Activated T-helper 2 cell treated with anti-CD3 and anti-CD28 coated beads, Interferon-gamma antibody, Interleukin-2, Interleukin-4, amounts not matched to agents 10 μg/mL and 5 μg/mL and 100 μg/mL, durations not matched to agents 14 hours and 24 hours and 36 hours (primary cell): ENCODE measurements at regions not wholly inside any gene's neighbourhood (a gene's known extent, or its start where the extent isn't known, plus 50 kb on each side); places are given as distances from the start of the nearest gene placed in this dataset.

Experiments
- DNase-seq: peaks from one replicate; pipeline ENCODE4 v3.0.0; 2021; ENCODE audit warnings: low spot score
- H3K27ac Mint-ChIP-seq: one replicate; pipeline ENCODE4 v1.8.0; 2021; ENCODE audit warnings: mixed read lengths
- H3K27me3 Mint-ChIP-seq: one replicate; pipeline ENCODE4 v1.8.0; 2021; ENCODE audit warnings: low read depth, mixed read lengths
- H3K36me3 Mint-ChIP-seq: one replicate; pipeline ENCODE4 v1.8.0; 2021; ENCODE audit warnings: low read depth, mixed read lengths
- H3K4me1 Mint-ChIP-seq: one replicate; pipeline ENCODE4 v1.8.0; 2021; ENCODE audit warnings: low read depth, mixed read lengths
- H3K4me3 Mint-ChIP-seq: one replicate; pipeline ENCODE4 v1.8.0; 2021; ENCODE audit warnings: low read depth, mild to moderate bottlenecking, moderate library complexity, mixed read lengths
- H3K9me3 Mint-ChIP-seq: one replicate; pipeline ENCODE4 v1.8.0; 2021; ENCODE audit warnings: mixed read lengths
- intact Hi-C: fragments of 100-400 bp; cut with micrococcal nuclease; formaldehyde crosslinking; loops from one replicate; pipeline ENCODE4 v1.15.1; 2023

GRCh38 chr12:67411562-67411961 lies 142.4 kb downstream of the CAND1 start:
- Mint-ChIP-seq H3K27me3 (no peaks in the 10 kb centered on the region), H3K4me1 (no peaks in the 10 kb centered on the region), H3K27ac (no peak overlapping the region), H3K9me3 (no peaks in the 10 kb centered on the region), H3K36me3 (no peaks in the 10 kb centered on the region), H3K4me3 (no peak overlapping the region)
- no peak for DNase-seq
- intact Hi-C loops, result no loop called here

GRCh38 chr12:67413577-67413976 lies 144.4 kb downstream of the CAND1 start:
- H3K36me3 Mint-ChIP-seq, result no peaks in the 10 kb centered on the region
- H3K4me3 Mint-ChIP-seq, result no peak overlapping the region
- no peaks in the 10 kb centered on the region for H3K27me3 Mint-ChIP-seq
- H3K9me3 Mint-ChIP-seq, result no peaks in the 10 kb centered on the region
- H3K4me1 Mint-ChIP-seq, result no peaks in the 10 kb centered on the region
- DNase-seq, result no peak
- no peak overlapping the region for H3K27ac Mint-ChIP-seq
- intact Hi-C loops, result no loop called here

DNA sequence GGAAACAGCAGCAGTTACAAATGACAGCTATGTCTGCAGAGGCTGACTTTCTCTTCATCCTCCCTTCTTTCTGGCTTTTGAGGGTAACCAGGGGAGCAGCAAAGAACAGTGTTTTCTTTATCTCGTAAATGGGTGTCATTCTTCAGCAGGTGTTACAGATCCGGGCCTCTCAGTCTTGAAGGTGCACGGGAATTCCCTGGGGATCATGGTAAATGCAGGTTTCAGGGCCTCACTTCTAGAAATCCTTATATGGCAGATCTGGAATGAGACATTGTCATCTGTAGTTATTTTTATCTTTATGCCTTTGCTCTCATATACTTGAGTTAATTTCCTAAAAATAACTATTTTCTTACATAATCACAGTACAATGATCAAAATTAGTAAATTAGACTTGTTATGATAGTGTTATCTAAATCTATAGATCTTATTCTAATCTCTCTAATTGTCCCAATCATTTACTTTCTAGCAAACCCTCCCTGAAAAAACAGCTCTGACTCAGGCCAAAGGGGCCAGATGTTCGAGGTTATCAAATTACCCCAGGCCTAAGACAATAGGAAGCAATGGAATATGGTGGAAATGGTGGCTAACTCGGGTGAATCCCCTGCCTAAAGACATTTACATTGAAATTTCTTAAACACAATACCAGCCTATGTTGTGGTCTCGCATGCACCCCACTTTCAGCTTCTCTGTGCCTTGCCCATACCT lies 145.0 kb downstream of the CAND1 start:
- Mint-ChIP-seq H3K36me3 (no peaks in the 10 kb centered on the region), H3K9me3 (no peaks in the 10 kb centered on the region), H3K4me3 (no peak overlapping the region), H3K4me1 (no peaks in the 10 kb centered on the region), H3K27ac (no peak overlapping the region), H3K27me3 (no peaks in the 10 kb centered on the region)
- intact Hi-C loops, result no loop called here
- no peak for DNase-seq

- no peak for DNase-seq
- Mint-ChIP-seq H3K4me1 (no peaks in the 10 kb centered on the region), H3K9me3 (no peaks in the 10 kb centered on the region), H3K4me3 (no peak overlapping the region), H3K27ac (no peak overlapping the region), H3K36me3 (no peaks in the 10 kb centered on the region), H3K27me3 (no peaks in the 10 kb centered on the region)
- intact Hi-C loops, result no loop called here
These were observed 146.3 kb downstream of the CAND1 start for GRCh38 chr12:67415473-67415872.

GRCh38 chr12:67419810-67420209 lies 150.7 kb downstream of the CAND1 start:
- Mint-ChIP-seq H3K27me3 (peaks cover 4% of the 10 kb centered on the region), H3K9me3 (no peaks in the 10 kb centered on the region), H3K27ac (no peak overlapping the region), H3K36me3 (no peaks in the 10 kb centered on the region), H3K4me1 (no peaks in the 10 kb centered on the region), H3K4me3 (no peak overlapping the region)
- intact Hi-C loops, result no loop called here
- DNase-seq, result no peak

- intact Hi-C loops, result no loop called here
- peaks cover 4% of the 10 kb centered on the region for H3K27me3 Mint-ChIP-seq
- no peak for DNase-seq
- H3K36me3 Mint-ChIP-seq, result no peaks in the 10 kb centered on the region
- H3K4me1 Mint-ChIP-seq, result no peaks in the 10 kb centered on the region
- no peak overlapping the region for H3K4me3 Mint-ChIP-seq
- H3K27ac Mint-ChIP-seq, result no peak overlapping the region
- no peaks in the 10 kb centered on the region for H3K9me3 Mint-ChIP-seq
These were observed 151.3 kb downstream of the CAND1 start for GRCh38 chr12:67420506-67420905.

DNA sequence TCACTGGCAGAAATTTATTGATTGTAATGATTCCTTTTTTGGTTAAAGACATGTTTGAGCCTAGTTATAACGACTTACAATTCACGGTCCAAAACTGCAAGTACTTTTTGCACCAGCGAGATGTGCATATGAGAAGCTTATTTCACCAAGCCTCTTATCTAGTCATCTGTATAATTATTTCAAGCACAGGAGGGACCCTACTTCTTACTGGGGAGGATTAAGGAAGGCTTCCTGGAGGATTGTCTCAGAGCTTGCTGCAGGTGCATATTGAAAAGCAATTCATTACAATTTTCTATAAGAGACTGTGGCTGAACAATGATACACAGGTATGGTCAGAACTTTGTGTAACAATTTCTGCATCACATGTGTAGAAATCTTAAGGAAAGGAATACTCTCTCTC lies 152.9 kb downstream of the CAND1 start:
- no peaks in the 10 kb centered on the region for H3K36me3 Mint-ChIP-seq
- H3K27me3 Mint-ChIP-seq, result peaks cover 7% of the 10 kb centered on the region
- no peaks in the 10 kb centered on the region for H3K4me1 Mint-ChIP-seq
- H3K9me3 Mint-ChIP-seq, result no peaks in the 10 kb centered on the region
- intact Hi-C loops, result no loop called here
- no peak overlapping the region for H3K27ac Mint-ChIP-seq
- H3K4me3 Mint-ChIP-seq, result no peak overlapping the region
- no peak for DNase-seq

- intact Hi-C loops, result no loop called here
- Mint-ChIP-seq H3K9me3 (no peaks in the 10 kb centered on the region), H3K4me1 (no peaks in the 10 kb centered on the region), H3K27me3 (peaks cover 13% of the 10 kb centered on the region), H3K27ac (no peak overlapping the region), H3K4me3 (no peak overlapping the region), H3K36me3 (no peaks in the 10 kb centered on the region)
- no peak for DNase-seq
These were observed 155.6 kb downstream of the CAND1 start for GRCh38 chr12:67424784-67425183.

DNA sequence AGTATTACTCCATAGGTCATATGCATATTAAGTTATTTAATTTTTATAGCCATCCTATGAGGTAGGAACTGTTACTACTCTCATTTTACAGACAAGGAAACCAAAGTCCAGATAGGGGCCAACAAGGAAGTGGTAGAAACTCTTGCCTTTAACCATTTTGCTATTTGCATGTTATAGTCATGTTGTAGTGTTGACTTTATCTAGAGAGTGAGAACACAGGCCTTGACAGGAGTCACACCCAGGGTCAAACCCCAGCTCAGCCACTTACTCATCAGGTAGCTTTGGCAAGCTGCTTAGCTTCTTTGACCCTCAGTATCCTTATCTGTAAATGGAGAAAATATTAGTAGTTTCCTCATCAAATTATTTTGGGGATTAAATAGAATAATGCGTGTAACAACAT lies 156.2 kb downstream of the CAND1 start:
- Mint-ChIP-seq H3K27me3 (peaks cover 13% of the 10 kb centered on the region), H3K9me3 (no peaks in the 10 kb centered on the region), H3K4me1 (no peaks in the 10 kb centered on the region), H3K4me3 (no peak overlapping the region), H3K36me3 (no peaks in the 10 kb centered on the region), H3K27ac (no peak overlapping the region)
- intact Hi-C loops, result no loop called here
- DNase-seq, result no peak

DNA sequence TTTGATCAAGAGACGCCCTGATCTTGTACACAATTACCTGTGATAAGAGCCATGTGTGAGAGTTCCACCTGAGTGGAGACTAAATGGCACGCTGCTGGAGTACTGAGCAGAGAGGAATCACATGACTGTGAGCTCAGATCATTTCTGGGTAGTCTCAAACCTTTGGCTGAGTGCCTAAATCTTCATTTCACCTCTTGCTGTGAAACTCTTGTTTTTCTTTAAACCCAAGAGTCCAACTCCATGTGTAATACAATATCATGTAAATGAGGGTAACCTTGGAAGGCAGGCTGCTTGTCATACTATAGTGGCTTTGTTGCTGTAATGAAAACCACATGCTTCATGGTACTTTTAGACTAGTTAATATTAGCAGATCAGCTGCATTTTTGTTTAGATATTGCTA lies 156.9 kb downstream of the CAND1 start:
- Mint-ChIP-seq H3K27me3 (peaks cover 13% of the 10 kb centered on the region), H3K9me3 (no peaks in the 10 kb centered on the region), H3K36me3 (no peaks in the 10 kb centered on the region), H3K27ac (no peak overlapping the region), H3K4me3 (no peak overlapping the region), H3K4me1 (no peaks in the 10 kb centered on the region)
- intact Hi-C loops, result no loop called here
- DNase-seq, result no peak

DNA sequence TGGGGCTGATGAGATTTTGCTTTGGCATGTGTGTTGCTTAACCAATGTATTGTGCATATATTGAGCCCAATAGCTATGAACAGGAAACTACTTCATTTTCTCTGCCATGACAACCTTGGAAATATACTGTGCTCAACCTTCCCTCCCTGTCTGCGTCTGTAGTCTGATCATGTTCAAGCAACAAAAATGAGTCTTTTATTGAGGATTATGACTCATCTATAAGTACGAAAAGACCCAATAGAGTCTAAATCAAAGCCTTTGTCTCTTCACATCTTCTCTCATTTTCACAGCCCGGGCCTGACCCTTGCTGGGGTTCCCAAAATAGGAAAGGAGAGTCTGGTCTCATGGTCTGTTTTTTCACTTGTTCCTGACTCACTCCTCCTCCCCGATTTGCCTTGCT lies 158.2 kb downstream of the CAND1 start:
- H3K27me3 Mint-ChIP-seq, result peaks cover 14% of the 10 kb centered on the region
- intact Hi-C loops, result no loop called here
- H3K36me3 Mint-ChIP-seq, result no peaks in the 10 kb centered on the region
- H3K9me3 Mint-ChIP-seq, result no peaks in the 10 kb centered on the region
- no peak for DNase-seq
- no peak overlapping the region for H3K4me3 Mint-ChIP-seq
- H3K4me1 Mint-ChIP-seq, result no peaks in the 10 kb centered on the region
- no peak overlapping the region for H3K27ac Mint-ChIP-seq

GRCh38 chr12:67428431-67428830 lies 159.3 kb downstream of the CAND1 start:
- H3K9me3 Mint-ChIP-seq, result no peaks in the 10 kb centered on the region
- intact Hi-C loops, result no loop called here
- peaks cover 14% of the 10 kb centered on the region for H3K27me3 Mint-ChIP-seq
- DNase-seq, result no peak
- H3K4me1 Mint-ChIP-seq, result no peaks in the 10 kb centered on the region
- no peak overlapping the region for H3K27ac Mint-ChIP-seq
- H3K36me3 Mint-ChIP-seq, result no peaks in the 10 kb centered on the region
- H3K4me3 Mint-ChIP-seq, result no peak overlapping the region

- no peak for DNase-seq
- Mint-ChIP-seq H3K27ac (no peak overlapping the region), H3K36me3 (no peaks in the 10 kb centered on the region), H3K4me1 (no peaks in the 10 kb centered on the region), H3K4me3 (no peak overlapping the region), H3K9me3 (no peaks in the 10 kb centered on the region), H3K27me3 (peaks cover 13% of the 10 kb centered on the region)
- intact Hi-C loops, result no loop called here
These were observed 161.7 kb downstream of the CAND1 start for GRCh38 chr12:67430708-67431335.
